ENCODE measurements at regions not wholly inside any gene's neighbourhood (a gene's known extent, or its start where the extent isn't known, plus 50 kb on each side); places are given as distances from the start of the nearest gene placed in this dataset.
A peak's percentile ranks its signal among the peaks of the same experiment; 100 is the strongest.

GRCh38 chrX:79268788-79269187 is 98.3 kb downstream of the ITM2A start:
- no peaks in the 10 kb centered on the region for H3K9me3 Mint-ChIP-seq
- Histone ChIP-seq H3K27ac (ENCODE audit: low read depth, low read length) (peak overlapping the region; percentile 52), H3K27me3 (ENCODE audit: control insufficient read depth in 2 of 2, insufficient read depth in 2 of 2, low read length in 2 of 2) (no peaks in the 10 kb centered on the region), H3K36me3 (ENCODE audit: control insufficient read depth in 2 of 3, insufficient read depth in 3 of 3, low read length in 3 of 3) (no peaks in the 10 kb centered on the region), H3K4me3 (ENCODE audit: low read length) (no peak overlapping the region), H3K4me1 (ENCODE audit: control insufficient read depth in 2 of 2, insufficient read depth in 2 of 2, low read length in 2 of 2) (peaks cover 24 to 36% of the 10 kb centered on the region in 2 donors), H3K9me3 (ENCODE audit: control insufficient read depth in 2 of 3, low read length in 3 of 3) (no peaks in the 10 kb centered on the region)
- ChIA-PET CTCF (interaction anchor here (0.6 to 2.6 kb wide), 3 partner anchors 117 to 201 kb away, joined by 3 to 8 read pairs (median 3); no protein-coding TSS in a partner anchor), POLR2A (interaction anchor here (0.6 to 2.3 kb wide), 4 partner anchors 10 to 95 kb away, joined by 3 to 8 read pairs (median 4); no protein-coding TSS in a partner anchor)
- intact Hi-C loops (cut with micrococcal nuclease), result loop anchor here in 1 of 2 donors (10.0 kb wide), 1 partner anchor 1164 kb away; the partner anchor contains the start of gene PGK1
- ATAC-seq (no peak), DNase-seq (no peak)
- no peaks in the 10 kb centered on the region for H3K27me3 Mint-ChIP-seq
- peaks cover 13 to 69% (median 53%) of the 10 kb centered on the region in 7 donors for H3K4me1 Mint-ChIP-seq
- H3K36me3 Mint-ChIP-seq, result peaks cover 0 to 4% (median 0%) of the 10 kb centered on the region in 5 donors
- H3K4me3 Mint-ChIP-seq, result peak overlapping the region in 7 of 10 donors; percentile 21 to 62 (median 40)
- peak overlapping the region; percentile 58 to 94 (median 80) for H3K27ac Mint-ChIP-seq

- peaks cover 20 to 75% (median 65%) of the 10 kb centered on the region in 7 donors for H3K4me1 Mint-ChIP-seq
- Histone ChIP-seq H3K4me3 (ENCODE audit: low read length) (no peak overlapping the region), H3K27ac (ENCODE audit: low read depth, low read length) (peak overlapping the region; percentile 49), H3K36me3 (ENCODE audit: control insufficient read depth in 2 of 3, insufficient read depth in 3 of 3, low read length in 3 of 3) (no peaks in the 10 kb centered on the region), H3K4me1 (ENCODE audit: control insufficient read depth in 2 of 2, insufficient read depth in 2 of 2, low read length in 2 of 2) (peaks cover 32 to 38% of the 10 kb centered on the region in 2 donors), H3K27me3 (ENCODE audit: control insufficient read depth in 2 of 2, insufficient read depth in 2 of 2, low read length in 2 of 2) (no peaks in the 10 kb centered on the region), H3K9me3 (ENCODE audit: control insufficient read depth in 2 of 3, low read length in 3 of 3) (no peaks in the 10 kb centered on the region)
- ATAC-seq (no peak), DNase-seq (no peak)
- H3K4me3 Mint-ChIP-seq, result peak overlapping the region in 9 of 10 donors; percentile 12 to 65 (median 33)
- CTCF ChIA-PET, result interaction anchor here (0.7 to 1.2 kb wide), 2 partner anchors 18 to 97 kb away, joined by 3 to 4 read pairs; no protein-coding TSS in a partner anchor
- H3K27me3 Mint-ChIP-seq, result no peaks in the 10 kb centered on the region
- H3K27ac Mint-ChIP-seq, result peak overlapping the region; percentile 51 to 94 (median 79)
- intact Hi-C loops (cut with micrococcal nuclease), result loop anchor here in 1 of 2 donors (10.0 kb wide), 1 partner anchor 1162 kb away; the partner anchor contains the start of gene PGK1
- POLR2A ChIA-PET, result interaction anchor here (1.0 to 2.3 kb wide), 3 partner anchors 8 to 158 kb away, joined by 3 to 8 read pairs (median 4); no protein-coding TSS in a partner anchor
- no peaks in the 10 kb centered on the region for H3K9me3 Mint-ChIP-seq
- peaks cover 0 to 7% (median 0%) of the 10 kb centered on the region in 5 donors for H3K36me3 Mint-ChIP-seq
Observed at GRCh38 chrX:79266702-79267101, 100.4 kb downstream of the ITM2A start.

- Histone ChIP-seq H3K9me3 (ENCODE audit: control insufficient read depth in 2 of 3, low read length in 3 of 3) (no peaks in the 10 kb centered on the region), H3K4me1 (ENCODE audit: control insufficient read depth in 2 of 2, insufficient read depth in 2 of 2, low read length in 2 of 2) (peaks cover 42 to 59% of the 10 kb centered on the region in 2 donors), H3K4me3 (ENCODE audit: low read length) (no peak overlapping the region), H3K36me3 (ENCODE audit: control insufficient read depth in 2 of 3, insufficient read depth in 3 of 3, low read length in 3 of 3) (no peaks in the 10 kb centered on the region), H3K27ac (ENCODE audit: low read depth, low read length) (peak overlapping the region; percentile 46), H3K27me3 (ENCODE audit: control insufficient read depth in 2 of 2, insufficient read depth in 2 of 2, low read length in 2 of 2) (no peaks in the 10 kb centered on the region)
- peak overlapping the region; percentile 21 to 98 (median 89) for H3K27ac Mint-ChIP-seq
- H3K4me1 Mint-ChIP-seq, result peaks cover 19 to 80% (median 73%) of the 10 kb centered on the region in 7 donors
- CTCF ChIA-PET, result no interaction called here
- DNase-seq (no peak), ATAC-seq (no peak)
- POLR2A ChIA-PET, result interaction anchor here (0.6 to 2.0 kb wide), 5 partner anchors 96 to 113 kb away, joined by 3 to 5 read pairs (median 4); no protein-coding TSS in a partner anchor
- peak overlapping the region in 9 of 10 donors; percentile 25 to 64 (median 52) for H3K4me3 Mint-ChIP-seq
- peaks cover 0 to 7% (median 0%) of the 10 kb centered on the region in 5 donors for H3K36me3 Mint-ChIP-seq
- H3K27me3 Mint-ChIP-seq, result no peaks in the 10 kb centered on the region
- H3K9me3 Mint-ChIP-seq, result no peaks in the 10 kb centered on the region
- intact Hi-C loops (cut with micrococcal nuclease), result loop anchor here (2.0 to 10.0 kb wide), 2 partner anchors 747 to 1159 kb away; partner anchors contain the start of gene PGK1 (in 1 of the 2)
Observed at GRCh38 chrX:79263550-79263949, 103.6 kb downstream of the ITM2A start.

- Histone ChIP-seq H3K27ac (ENCODE audit: low read depth, low read length) (peak overlapping the region; percentile 78), H3K4me1 (ENCODE audit: control insufficient read depth in 2 of 2, insufficient read depth in 2 of 2, low read length in 2 of 2) (peaks cover 52 to 65% of the 10 kb centered on the region in 2 donors), H3K9me3 (ENCODE audit: control insufficient read depth in 2 of 3, low read length in 3 of 3) (no peaks in the 10 kb centered on the region), H3K27me3 (ENCODE audit: control insufficient read depth in 2 of 2, insufficient read depth in 2 of 2, low read length in 2 of 2) (no peaks in the 10 kb centered on the region), H3K4me3 (ENCODE audit: low read length) (peak overlapping the region; percentile 23), H3K36me3 (ENCODE audit: control insufficient read depth in 2 of 3, insufficient read depth in 3 of 3, low read length in 3 of 3) (no peaks in the 10 kb centered on the region)
- Mint-ChIP-seq H3K4me3 (peak overlapping the region; percentile 10 to 86 (median 79)), H3K4me1 (peaks cover 26 to 90% (median 82%) of the 10 kb centered on the region in 7 donors), H3K36me3 (peaks cover 0 to 24% (median 0%) of the 10 kb centered on the region in 5 donors), H3K27ac (peak overlapping the region; percentile 83 to 98 (median 94)), H3K9me3 (peaks cover 0 to 13% (median 0%) of the 10 kb centered on the region in 11 donors), H3K27me3 (no peaks in the 10 kb centered on the region)
- intact Hi-C loops (cut with micrococcal nuclease), result loop anchor here (1.0 to 10.0 kb wide), 12 partner anchors 10 to 1546 kb away; partner anchors contain the start of genes BRWD3 (in 1 of the 2), COX7B (in 1 of the 2), GPR174 (in 1 of the 2) and ITM2A (in 1 of the 2)
- CTCF ChIA-PET, result interaction anchor here (0.7 to 1.0 kb wide), 2 partner anchors 12 to 178 kb away, joined by 4 read pairs; no protein-coding TSS in a partner anchor
- POLR2A ChIA-PET, result interaction anchor here (0.6 to 2.2 kb wide), 13 partner anchors 9 to 401 kb away, joined by 3 to 8 read pairs (median 3); partner anchors contain the start of gene GPR174
- DNase-seq (peak; percentile 4 to 84 (median 74)), ATAC-seq (peak; percentile 95)
Observed at GRCh38 chrX:79259073-79259689, 108.0 kb downstream of the ITM2A start.

GRCh38 chrX:79243691-79244090 is 99.2 kb downstream of the GPR174 start:
- ChIA-PET CTCF (interaction anchor here (0.9 kb wide), 1 partner anchor 109 kb away, joined by 3 read pairs; no protein-coding TSS in a partner anchor), POLR2A (interaction anchor here (0.6 kb wide), 1 partner anchor 24 kb away, joined by 4 read pairs; no protein-coding TSS in a partner anchor)
- DNase-seq (no peak), ATAC-seq (no peak)
- Histone ChIP-seq H3K4me3 (ENCODE audit: low read length) (no peak overlapping the region), H3K4me1 (ENCODE audit: control insufficient read depth in 2 of 2, insufficient read depth in 2 of 2, low read length in 2 of 2) (peaks cover 0 to 5% of the 10 kb centered on the region in 2 donors), H3K27me3 (ENCODE audit: control insufficient read depth in 2 of 2, insufficient read depth in 2 of 2, low read length in 2 of 2) (no peaks in the 10 kb centered on the region), H3K9me3 (ENCODE audit: control insufficient read depth in 2 of 3, low read length in 3 of 3) (no peaks in the 10 kb centered on the region), H3K36me3 (ENCODE audit: control insufficient read depth in 2 of 3, insufficient read depth in 3 of 3, low read length in 3 of 3) (peaks cover 0 to 2% (median 0%) of the 10 kb centered on the region in 3 experiments), H3K27ac (ENCODE audit: low read depth, low read length) (no peak overlapping the region)
- Mint-ChIP-seq H3K4me3 (no peak overlapping the region), H3K27me3 (no peaks in the 10 kb centered on the region), H3K27ac (peak overlapping the region in 1 of 9 donors; percentile 62), H3K36me3 (peaks cover 9 to 55% (median 14%) of the 10 kb centered on the region in 5 donors), H3K9me3 (peaks cover 0 to 19% (median 4%) of the 10 kb centered on the region in 11 donors), H3K4me1 (peaks cover 9 to 55% (median 27%) of the 10 kb centered on the region in 7 donors)
- intact Hi-C loops (cut with micrococcal nuclease), result no loop called here

GRCh38 chrX:79235899-79236298 is 91.4 kb downstream of the GPR174 start:
- Histone ChIP-seq H3K27me3 (ENCODE audit: control insufficient read depth in 2 of 2, insufficient read depth in 2 of 2, low read length in 2 of 2) (no peaks in the 10 kb centered on the region), H3K4me3 (ENCODE audit: low read length) (no peak overlapping the region), H3K4me1 (ENCODE audit: control insufficient read depth in 2 of 2, insufficient read depth in 2 of 2, low read length in 2 of 2) (peaks cover 13% of the 10 kb centered on the region in 2 donors), H3K36me3 (ENCODE audit: control insufficient read depth in 2 of 3, insufficient read depth in 3 of 3, low read length in 3 of 3) (no peaks in the 10 kb centered on the region), H3K27ac (ENCODE audit: low read depth, low read length) (no peak overlapping the region), H3K9me3 (ENCODE audit: control insufficient read depth in 2 of 3, low read length in 3 of 3) (no peaks in the 10 kb centered on the region)
- CTCF ChIA-PET, result interaction anchor here (0.6 kb wide), 1 partner anchor 119 kb away, joined by 3 read pairs; no protein-coding TSS in a partner anchor
- DNase-seq (no peak), ATAC-seq (no peak)
- Mint-ChIP-seq H3K27me3 (no peaks in the 10 kb centered on the region), H3K36me3 (peaks cover 0 to 67% (median 24%) of the 10 kb centered on the region in 5 donors), H3K9me3 (peaks cover 0 to 12% (median 0%) of the 10 kb centered on the region in 11 donors), H3K27ac (peak overlapping the region in 7 of 9 donors; percentile 9 to 64 (median 49)), H3K4me3 (peak overlapping the region in 1 of 10 donors; percentile 16), H3K4me1 (peaks cover 8 to 58% (median 27%) of the 10 kb centered on the region in 7 donors)
- intact Hi-C loops (cut with micrococcal nuclease), result loop anchor here in 1 of 2 donors (2.0 kb wide), 1 partner anchor 15 kb away; no protein-coding TSS in a partner anchor
- POLR2A ChIA-PET, result no interaction called here
